CD4-positive, alpha-beta T cell treated with Interferon alpha-2 for 1 hour (primary cell): ENCODE measurements at regions not wholly inside any gene's neighbourhood (a gene's known extent, or its start where the extent isn't known, plus 50 kb on each side); places are given as distances from the start of the nearest gene placed in this dataset.

ENCODE experiments used
- DNase-seq, 2 donors: peaks; one replicate each; pipeline ENCODE4 v3.0.0-alpha.2; 2020 to 2022

- no peak for DNase-seq
Observed at GRCh38 chr7:136229790-136230189, 252.6 kb upstream of the MTPN start.

- no peak for DNase-seq
Observed at GRCh38 chr7:136228171-136228570, 251.0 kb upstream of the MTPN start.

GRCh38 chr7:136214356-136214755 is 237.2 kb upstream of the MTPN start:
- no peak for DNase-seq

GRCh38 chr7:136213012-136213411 is 235.9 kb upstream of the MTPN start:
- DNase-seq: no peak

- no peak for DNase-seq
Observed at GRCh38 chr7:136210664-136211063, 233.5 kb upstream of the MTPN start.

GRCh38 chr7:136210079-136210478 is 232.9 kb upstream of the MTPN start:
- no peak for DNase-seq

- no peak for DNase-seq
Observed at GRCh38 chr7:136205956-136206355, 228.8 kb upstream of the MTPN start.

- no peak for DNase-seq
Observed at GRCh38 chr7:136198168-136198567, 221.0 kb upstream of the MTPN start.

GRCh38 chr7:136194878-136195277 is 217.7 kb upstream of the MTPN start:
- no peak for DNase-seq

- no peak for DNase-seq
Observed at GRCh38 chr7:136193940-136194339, 216.8 kb upstream of the MTPN start.

GRCh38 chr7:136189506-136189998 is 212.4 kb upstream of the MTPN start:
- no peak for DNase-seq

- DNase-seq: no peak
Observed at GRCh38 chr7:136186281-136186680, 209.1 kb upstream of the MTPN start.

- no peak for DNase-seq
Observed at GRCh38 chr7:136184719-136185118, 207.6 kb upstream of the MTPN start.

GRCh38 chr7:136183981-136184380 is 206.8 kb upstream of the MTPN start:
- DNase-seq: no peak

GRCh38 chr7:136180984-136181383 is 203.8 kb upstream of the MTPN start:
- DNase-seq: no peak

GRCh38 chr7:136179851-136180721 is 202.9 kb upstream of the MTPN start:
- no peak for DNase-seq

GRCh38 chr7:136179154-136179553 is 202.0 kb upstream of the MTPN start:
- DNase-seq: no peak

- no peak for DNase-seq
Observed at GRCh38 chr7:136174477-136175125, 197.4 kb upstream of the MTPN start.

GRCh38 chr7:136173874-136174273 is 196.7 kb upstream of the MTPN start:
- DNase-seq: no peak

- no peak for DNase-seq
Observed at GRCh38 chr7:136171233-136171632, 194.1 kb upstream of the MTPN start.

GRCh38 chr7:136168821-136169220 is 191.7 kb upstream of the MTPN start:
- DNase-seq: no peak

- no peak for DNase-seq
Observed at GRCh38 chr7:136167991-136168390, 190.8 kb upstream of the MTPN start.

GRCh38 chr7:136166521-136166920 is 189.4 kb upstream of the MTPN start:
- no peak for DNase-seq

- DNase-seq: no peak
Observed at GRCh38 chr7:136163340-136163801, 186.2 kb upstream of the MTPN start.
